CD4-positive, alpha-beta T cell treated with Interleukin-17A for 4 hours (primary cell): ENCODE measurements at regions not wholly inside any gene's neighbourhood (a gene's known extent, or its start where the extent isn't known, plus 50 kb on each side); places are given as distances from the start of the nearest gene placed in this dataset.
"Not testable (repeated sequence)": the region's sequence is repeated elsewhere in the genome, so short reads cannot be mapped to it uniquely, and the experiment has no call there.

Experiments
- DNase-seq: peaks from one replicate; pipeline ENCODE4 v3.0.0-alpha.2; 2020; ENCODE audit warnings: mixed read lengths

DNA sequence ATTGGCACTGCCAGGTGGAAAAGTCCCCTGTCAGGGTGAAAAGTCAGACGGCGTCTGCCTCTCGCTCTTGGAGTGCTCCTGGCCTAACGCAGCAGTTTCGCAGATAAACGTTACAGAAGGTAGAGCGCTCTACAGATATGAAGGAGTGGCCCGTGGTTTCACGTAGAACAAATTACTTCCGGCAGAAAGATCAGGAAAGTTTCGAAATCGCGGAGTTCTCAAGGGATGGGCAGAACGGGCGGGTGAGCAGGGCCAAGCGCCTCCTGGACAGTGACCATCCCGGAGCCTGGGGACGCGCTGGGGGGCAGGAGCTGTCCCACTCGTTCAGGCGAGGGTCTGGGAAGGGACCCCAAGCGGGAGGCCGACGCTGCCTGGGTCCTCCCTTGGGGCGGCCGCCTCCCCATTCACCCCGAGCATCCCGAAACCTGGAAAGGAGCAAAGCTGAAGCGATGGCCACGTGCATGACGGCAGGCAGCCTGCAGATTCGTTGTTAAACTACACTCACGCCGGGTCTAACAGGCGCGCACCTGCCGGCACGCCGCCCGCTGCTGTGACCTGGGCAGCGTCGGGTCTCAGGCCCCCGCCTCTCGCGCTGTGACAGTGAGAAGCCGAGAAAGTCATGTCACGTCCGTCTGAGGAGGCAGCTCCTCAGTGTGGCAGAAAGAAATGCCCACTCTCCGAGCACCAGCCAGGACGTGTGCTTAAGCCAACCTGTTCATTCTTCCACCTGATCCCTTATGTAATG, 122.9 kb upstream of the SALL3 start:
- DNase-seq = no peak

DNA sequence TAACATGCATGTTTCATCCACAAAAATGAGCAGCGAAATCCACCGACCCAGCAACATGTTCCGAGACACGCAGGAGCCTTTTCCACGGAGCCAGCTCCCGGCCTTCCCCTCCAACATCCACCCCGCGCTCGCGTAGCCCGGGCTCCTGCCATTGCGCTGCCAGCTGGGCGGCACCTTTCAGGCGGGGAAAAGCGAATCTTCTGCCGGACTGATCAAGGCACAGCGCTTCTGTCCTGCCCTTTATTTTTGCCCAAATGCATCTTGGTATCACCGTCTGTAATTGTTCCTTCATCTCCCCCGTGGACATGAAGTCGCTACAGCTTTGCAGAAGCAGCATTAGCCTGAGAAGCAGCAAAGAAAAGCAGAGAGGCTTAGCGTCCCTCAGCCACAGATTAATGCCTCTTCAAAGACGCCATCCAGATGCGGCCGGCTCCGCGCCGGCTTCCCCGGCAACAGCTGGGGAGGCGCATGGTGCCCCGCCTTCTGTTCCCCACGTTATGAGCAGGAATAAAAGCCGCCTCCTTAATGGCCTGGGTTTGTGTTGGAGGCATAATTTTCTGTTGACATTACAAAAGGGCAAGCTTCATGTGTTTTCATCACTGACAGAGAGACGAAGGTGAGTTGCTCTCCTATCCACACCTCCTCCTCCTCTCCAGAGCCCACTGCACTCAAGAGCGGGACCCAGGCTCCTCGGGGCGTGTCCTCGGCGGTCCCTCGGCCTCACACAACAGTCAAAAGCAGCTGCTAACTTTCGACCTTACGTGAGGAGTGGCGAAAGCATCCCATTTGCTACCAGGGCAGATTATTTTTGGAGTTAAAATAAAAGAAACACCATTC, 122.1 kb upstream of the SALL3 start:
- DNase-seq = no peak

DNA sequence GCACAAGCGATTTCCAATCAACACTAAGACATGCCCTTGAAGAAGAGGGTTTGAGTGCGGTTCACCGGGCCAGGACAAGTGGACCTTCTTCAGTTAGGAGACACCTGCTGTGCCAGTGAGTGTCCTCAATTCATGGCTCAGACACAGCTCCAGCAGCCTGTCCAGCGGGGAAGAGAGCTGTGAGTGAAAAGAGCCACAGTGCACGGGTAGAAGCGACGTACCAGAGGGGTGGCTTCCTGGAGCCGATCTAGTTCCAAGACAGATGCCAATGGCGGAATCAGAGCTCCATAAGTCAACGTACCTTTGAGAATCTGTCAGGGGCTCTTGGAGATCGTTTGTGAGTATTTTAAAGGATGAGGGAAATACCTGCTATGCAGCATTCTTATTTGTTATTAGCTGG, 119.9 kb upstream of the SALL3 start:
- DNase-seq = no peak

DNA sequence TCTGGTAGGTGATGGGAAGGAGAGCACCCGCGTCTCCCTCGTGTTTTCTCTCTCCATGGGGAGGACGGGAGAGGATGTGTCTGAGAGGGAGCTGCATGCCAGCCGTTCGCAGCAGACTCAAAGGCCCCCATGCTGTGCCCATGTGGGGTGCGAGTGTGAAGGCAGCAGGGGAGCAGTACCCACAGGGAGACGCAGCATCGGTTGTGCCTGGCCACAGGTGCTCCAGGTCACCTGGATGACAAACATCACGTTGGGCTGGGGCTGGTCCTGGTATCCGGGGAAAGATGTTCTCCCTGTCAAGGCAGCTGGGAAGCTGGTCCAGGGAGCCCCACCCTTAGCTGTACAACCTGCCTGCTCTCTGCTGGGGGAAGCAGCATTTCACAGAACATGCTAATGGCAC, 119.5 kb upstream of the SALL3 start:
- no peak for DNase-seq

DNA sequence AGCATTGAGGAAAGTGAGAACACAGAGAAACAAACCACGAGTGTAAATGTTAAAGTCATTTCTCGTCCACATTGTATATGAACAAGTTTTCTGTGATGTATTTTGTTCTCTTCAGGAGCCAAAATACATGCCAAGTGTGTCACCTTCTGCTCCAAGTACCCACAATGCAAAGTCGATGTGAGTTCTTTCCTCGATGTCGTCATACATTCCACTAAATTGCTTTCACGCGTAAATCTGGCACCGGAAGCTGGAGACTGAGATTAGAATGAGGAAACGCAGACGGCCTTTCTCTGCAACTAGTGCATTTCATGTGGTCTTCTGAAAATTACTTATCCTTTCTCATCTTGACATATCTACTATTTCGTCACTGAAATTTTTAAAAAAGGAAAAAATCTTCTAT, 118.5 kb upstream of the SALL3 start:
- DNase-seq = no peak

DNA sequence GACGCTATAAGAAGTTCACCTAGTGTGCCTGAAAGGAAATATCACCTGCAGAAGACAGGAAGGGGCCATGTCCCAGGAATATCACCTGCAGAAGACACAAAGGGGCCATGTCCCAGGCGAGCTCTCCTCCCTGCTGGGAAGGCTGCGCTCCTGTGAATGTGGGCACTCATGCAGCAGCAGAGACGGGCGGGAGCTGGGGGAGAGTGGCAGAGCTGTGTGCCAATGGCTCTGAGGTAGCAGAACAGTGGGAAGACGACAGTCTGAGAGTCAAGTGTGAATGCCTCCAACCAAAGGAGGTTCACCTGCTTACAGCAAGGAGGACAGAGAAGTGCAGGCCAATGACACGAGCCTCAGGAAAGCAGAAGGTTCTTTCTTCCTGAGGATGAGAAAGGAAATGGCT, 117.9 kb upstream of the SALL3 start:
- DNase-seq = no peak

DNA sequence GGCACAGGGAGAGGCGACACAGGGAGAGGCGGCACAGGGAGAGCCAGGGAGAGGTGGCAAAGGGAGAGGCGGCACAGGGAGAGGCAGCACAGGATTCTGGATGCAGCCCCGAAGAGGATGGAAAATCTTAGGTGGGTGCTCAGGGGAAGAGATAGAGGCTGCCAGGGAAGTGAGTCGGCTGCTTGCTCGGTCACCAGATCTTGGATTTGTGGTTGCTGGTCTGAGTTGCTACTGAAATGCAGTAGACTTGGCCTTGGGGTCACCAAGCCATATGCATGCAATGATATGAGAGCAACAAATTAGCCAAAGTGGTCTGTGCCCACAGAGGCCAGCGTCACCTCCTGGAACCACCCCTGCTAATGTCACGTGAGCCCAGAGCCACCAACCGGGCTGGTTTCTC, 117.2 kb upstream of the SALL3 start:
- no peak for DNase-seq

DNA sequence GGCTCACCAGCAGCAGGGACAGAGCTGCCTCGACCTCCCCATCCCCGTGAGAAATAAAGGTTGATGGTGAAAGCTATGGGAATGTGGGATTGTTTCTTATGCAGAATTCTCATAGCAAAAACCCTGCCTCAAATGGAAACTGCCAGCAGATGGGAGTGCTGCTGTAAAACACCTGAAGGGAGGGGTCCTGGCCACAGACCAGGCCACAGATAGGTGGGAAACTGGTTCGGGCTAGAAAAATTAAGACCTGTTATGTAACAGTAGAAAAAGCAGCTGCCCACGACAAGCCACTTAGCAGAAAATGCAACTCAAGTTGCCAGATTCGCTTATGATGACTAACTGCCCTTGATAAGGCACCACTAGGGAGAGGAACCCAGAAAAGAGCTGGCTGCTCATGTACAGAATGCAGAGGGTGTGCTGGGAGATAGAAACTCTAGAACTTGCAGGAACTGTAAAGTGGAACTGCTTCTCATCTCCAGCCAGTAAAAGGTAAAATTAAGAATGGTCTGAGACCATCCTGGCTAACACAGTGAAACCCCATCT, 114.5 kb upstream of the SALL3 start:
- no peak for DNase-seq

DNA sequence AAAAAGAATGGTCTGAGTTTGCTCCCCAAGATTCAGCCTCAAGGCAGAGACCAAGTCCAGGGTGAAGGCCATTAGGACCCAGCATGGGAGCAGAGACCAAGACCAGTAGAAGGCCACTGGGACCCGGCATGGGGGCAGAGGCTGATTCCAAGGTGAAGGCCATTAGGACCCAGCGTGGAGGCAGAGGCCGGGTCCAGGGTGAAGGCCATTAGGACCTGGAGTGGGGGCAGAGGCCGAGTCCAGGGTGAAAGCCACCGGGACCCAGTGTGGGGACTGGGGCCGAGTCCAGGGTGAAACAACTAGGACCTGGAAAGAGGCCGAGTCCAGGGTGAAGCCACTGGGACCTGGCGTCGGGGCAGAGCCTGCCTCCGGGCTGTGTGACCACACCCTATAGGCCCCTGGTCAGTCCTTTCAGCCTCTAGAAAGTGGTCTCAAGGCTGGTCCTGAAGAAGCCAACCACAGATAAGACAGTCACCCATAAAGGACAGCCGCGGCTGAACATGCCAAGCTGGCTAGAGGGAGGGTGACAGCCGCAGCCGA, 113.8 kb upstream of the SALL3 start:
- DNase-seq = no peak

DNA sequence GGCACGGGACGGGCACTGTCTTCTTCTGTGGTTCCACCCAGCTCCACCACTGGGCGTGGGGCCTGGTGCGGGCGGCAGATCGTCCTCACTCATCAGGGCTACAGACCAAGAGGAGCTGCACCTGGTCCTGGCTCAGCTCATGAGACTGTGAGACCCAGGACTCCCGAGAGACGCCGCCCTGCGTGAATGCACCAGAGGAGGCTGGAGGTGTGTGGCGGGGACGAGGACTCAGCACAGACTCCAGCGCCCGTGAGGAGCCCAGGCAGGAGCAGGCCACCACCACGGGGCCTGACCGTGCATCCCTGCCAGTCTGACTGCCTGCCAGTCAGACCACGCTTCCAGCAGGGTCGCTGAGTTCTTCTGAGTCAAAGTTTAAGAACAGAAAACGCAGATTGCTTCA, 112.5 kb upstream of the SALL3 start:
- no peak for DNase-seq

DNA sequence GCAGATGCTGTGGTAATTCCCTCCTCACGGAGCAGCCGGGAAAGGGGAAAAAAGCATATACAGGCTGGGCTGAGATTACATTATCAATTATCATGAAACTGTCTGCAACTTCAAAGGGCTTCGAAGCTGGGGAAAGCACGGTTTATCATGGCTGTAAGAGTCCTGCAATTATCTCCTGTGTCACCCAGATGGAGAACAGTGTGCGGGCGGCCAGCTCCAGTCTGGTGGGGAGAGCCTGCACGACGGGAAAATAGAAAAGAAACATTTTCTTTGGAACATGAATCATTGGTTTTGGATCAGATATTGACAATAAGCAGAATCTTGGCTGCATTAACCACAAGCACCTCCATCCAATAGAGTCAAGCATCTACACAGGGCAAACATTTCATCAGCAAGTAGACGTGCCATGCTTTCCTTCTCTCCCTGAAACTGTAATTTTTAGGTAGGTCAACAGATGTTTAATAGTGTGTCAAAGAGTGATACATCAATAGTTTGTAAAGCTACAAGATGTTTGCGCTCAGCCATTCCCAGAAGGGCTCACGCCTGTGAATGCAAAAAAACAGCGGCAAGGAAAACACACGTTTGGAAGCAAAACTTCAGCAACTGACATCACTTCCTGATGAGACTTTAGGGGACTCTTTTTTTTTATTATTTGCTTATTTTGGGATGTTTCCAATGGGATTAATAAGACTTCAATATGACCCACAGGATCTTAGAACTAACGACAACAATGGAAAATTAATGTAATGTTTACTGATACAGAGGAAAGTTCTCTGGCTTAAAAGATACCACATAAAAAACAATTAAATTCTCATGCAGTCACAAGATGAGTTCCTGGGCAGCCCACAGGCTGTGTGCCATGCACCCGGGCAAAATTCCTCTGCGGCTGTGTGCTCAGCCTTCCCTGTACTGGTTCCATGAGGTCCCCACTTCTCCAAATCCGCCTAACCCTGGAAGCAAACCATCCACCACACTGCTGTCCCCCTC, 111.0 kb upstream of the SALL3 start:
- no peak for DNase-seq

DNA sequence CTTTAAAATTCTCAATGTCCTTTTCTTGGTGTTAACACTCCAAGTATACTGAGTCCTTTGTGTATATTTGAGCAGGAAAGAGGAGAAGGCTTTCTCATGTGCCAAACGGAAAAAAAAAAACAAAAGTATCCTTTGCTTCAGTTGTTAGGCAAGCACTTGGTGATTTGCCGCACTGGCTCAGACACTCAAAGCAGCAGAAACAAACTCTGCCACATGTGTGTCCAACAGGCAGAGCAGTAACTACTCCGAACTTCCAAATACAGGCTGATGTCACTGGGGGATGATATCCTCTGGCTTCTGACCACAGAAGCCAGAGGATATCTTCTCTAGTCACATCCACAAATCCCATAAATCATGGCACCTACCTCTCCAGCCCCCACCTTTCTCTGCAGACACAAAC, 108.0 kb upstream of the SALL3 start:
- no peak for DNase-seq

DNA sequence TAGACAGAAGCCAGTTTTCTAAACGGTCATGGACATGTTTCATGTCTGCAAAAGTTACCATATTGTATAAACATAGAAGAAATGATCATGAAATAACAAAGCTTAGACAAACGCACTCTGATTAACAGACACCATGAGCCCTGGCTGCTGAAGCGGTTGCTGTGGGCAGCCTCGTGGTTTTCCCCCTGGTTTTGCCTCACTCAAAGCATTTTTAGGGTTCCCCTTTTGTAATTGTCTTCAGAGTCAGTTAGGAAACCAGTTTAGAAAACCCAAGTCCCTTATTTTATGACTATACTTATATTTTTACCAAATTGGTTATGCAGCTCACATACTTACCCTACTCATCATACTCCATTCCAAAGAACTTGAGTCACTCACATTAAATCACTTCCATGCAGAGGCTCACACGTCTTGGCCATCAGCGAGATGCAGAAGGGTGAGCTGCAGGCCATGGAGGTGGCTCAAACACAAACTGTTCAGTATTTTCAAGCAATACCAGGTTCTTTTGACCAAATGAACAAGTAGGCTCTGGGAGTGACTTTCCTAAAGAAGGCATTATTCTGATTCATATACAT, 105.6 kb upstream of the SALL3 start:
- no peak for DNase-seq

DNA sequence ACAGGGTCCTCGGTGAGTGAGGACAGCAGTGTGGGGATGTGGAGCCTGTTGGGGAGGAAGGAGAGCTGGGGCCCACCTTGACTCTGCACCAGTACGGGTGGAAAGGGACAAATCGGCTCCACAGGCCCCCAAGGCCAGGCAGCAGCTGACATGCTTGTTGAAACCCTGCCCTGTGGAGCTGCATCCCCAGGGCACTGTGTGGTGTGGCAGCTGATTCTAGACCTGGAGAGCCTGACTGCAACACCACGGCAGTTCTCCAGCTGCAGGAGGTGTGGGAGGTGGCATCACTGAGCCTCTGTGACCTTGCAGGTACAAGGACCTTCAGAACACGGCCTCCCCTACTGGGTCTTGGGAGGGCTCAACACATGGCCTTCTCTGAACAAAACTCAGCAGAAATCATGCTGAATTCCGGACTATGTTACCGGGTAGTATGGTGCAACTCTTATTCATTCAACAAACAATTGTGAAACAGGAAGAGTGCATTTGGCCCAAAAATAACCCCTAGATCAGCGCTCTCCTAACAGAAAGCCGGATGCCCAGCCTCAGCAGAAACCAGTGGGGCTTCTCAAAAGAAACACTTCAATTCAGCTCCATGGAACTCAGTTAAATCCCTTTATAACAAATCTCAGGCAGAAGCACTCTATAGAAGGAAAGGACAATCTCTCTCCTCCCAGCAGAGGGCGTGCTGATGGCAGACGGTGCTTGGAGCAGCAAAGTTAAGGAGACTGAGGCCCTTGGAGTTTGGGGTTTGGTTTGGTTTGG, 104.4 kb upstream of the SALL3 start:
- peak; percentile 20 for DNase-seq

DNA sequence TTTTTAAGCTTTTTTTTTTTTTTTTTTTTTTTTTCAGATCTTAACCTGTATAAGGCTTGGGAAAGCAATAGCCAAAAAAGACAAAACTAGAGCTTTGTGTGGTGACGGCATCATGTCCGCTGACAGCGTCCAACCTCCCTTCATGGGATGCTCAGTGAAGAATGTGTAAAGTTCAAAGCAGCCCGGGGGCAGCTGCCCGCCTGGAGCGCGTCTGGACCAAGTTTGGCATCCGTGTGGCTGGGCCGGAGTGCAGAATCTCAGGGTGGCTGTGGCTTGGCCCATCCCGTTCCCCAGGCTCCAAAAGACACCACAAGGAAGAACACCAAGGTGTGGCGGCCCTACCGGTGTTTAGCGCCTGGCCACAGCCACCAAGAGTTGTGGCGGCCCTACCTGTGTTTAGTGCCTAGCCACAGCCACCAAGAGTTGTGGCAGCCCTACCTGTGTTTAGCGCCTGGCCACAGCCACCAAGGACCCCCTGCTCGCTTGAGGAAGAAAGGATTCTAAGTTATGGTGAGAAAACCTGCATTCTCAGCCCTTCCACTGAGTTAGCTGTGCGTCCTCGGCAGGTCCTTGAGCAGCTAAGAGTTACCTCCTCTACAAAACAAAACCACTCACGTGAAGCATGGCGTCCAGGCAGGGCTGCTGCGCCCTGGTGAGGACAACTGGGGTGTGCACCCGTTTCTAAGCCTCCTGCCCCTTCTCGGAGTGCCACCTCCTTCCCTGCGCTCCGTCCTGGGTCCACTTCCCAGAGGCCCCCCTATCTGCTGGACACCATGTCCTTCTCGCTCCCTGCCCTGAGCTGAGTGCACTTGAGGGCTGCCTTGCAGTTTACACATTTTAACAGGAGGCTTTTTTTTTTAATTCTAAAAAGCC, 103.6 kb upstream of the SALL3 start:
- no peak for DNase-seq

DNA sequence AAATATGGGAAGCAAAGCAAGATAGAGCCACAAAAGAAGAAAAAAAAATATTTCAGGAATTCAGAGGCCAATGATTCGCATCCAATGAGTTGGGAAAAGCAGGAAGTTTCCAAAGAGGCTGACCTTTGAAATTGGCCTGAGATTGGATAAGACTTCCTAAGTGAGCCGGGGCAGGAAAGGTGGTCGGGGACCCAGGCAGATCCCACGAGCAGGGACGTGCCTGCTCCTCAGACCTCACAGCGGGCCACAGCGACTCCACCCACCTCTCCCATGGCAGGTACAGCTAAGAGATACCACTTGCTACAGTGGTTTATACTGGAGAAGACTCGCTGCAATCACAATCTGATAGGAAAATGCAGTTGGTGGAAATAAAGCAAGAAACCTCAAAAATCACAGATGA, 102.8 kb upstream of the SALL3 start:
- DNase-seq = no peak

DNA sequence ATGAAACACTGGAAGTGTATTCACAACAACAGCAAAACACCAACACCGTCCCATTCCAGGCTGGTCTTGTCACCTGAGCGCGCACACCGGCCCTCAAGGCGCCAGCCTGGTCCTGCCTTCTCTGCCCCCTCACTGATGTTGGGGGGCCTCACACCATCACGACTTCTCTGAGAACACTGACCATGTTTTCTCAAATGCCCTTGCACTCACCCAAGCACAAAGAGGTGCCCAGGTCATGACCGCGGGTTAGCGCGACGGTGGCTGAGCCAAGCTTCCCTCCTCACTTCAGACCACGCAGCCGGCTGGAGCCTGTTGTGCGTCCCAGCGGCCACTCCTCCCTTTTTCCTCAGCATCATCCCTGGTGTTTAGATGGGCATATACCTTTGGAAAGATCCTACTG, 101.3 kb upstream of the SALL3 start:
- no peak for DNase-seq

DNA sequence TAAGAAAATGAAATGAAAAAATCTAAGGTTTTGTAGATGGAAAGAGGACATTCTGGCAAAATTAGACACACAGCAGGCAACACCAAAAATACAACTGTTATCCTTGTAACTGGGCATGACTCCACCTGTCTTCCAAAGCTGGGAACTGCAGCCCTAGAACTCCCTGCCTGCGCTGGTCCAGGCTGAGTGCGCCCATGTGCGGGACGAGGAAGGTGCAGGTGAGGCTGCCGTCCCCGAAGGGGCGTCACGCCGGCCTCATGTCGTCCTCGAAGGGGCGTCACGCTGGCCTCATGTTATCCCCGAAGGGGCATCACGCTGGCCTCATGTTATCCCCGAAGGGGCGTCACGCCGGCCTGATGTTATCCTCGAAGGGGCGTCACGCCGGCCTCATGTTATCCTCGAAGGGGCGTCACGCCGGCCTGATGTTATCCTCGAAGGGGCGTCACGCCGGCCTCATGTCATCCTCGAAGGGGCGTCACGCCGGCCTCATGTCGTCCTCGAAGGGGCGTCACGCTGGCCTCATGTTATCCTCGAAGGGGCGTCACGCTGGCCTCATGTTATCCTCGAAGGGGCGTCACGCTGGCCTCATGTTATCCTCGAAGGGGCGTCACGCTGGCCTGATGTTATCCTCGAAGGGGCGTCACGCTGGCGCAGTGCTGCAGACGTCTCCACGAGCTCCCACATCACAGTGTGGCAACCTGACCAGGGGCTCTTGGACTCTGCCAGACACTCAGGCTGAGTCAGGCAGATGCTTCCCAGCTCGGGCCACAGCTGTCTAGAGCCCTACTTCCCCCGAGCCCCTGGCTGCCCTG, 100.3 kb upstream of the SALL3 start:
- not testable (repeated sequence) for DNase-seq

DNA sequence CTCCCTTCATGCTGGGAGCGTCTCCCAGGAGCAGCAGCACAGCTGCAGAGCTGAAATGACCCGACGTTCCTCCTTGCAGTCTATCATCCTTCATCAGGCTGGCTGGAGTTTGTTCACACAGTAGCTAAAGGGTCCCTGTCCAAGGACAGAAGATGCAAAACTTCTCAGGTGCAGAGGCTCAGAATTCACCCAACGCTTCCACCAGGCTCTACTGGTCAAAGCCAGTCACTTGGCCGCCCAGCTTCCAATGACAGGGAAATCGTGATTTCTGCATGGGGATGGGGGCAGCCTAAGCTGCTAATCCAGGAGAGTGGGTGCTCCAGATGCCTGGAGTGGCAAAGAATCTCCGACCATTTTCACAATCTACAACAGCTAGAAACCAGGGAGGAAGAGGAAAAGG, 97.0 kb upstream of the SALL3 start:
- no peak for DNase-seq

DNA sequence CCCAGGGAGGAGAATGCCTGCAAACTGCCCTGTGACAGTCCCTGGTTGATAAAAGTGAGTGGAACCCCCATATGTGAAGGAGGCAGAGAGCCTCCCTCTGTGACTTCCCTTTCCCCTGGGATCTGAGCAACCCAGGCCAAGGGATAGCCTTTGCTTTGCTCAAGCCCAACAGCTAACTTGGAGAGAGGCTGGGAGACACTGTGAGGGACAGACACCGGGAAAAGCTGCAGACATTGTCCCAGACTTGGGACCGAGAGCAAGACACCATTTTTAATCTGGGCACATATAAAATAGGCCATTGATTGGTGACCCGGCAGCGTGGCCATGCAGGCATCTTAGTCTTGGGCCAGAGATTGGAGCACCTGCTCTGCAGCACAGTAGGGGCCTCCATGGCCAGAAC, 96.1 kb upstream of the SALL3 start:
- DNase-seq = no peak
